GM21381 (cell line): ENCODE measurements at regions not wholly inside any gene's neighbourhood (a gene's known extent, or its start where the extent isn't known, plus 50 kb on each side); places are given as distances from the start of the nearest gene placed in this dataset.
A peak's percentile ranks its signal among the peaks of the same experiment; 100 is the strongest.
"Not testable (repeated sequence)": the region's sequence is repeated elsewhere in the genome, so short reads cannot be mapped to it uniquely, and the experiment has no call there.

ENCODE experiments used
- ATAC-seq: cut with Tn5 transposase; IDR thresholded peaks from one replicate; pipeline ENCODE4 v1.9.1; 2021; ENCODE audit warnings: mild to moderate bottlenecking, moderate library complexity; ENCODE audit not compliant: unreplicated experiment

GRCh38 chr1:146381196-146381595 is 152.4 kb upstream of the NOTCH2NLA start:
- not testable (repeated sequence) for ATAC-seq

- ATAC-seq, result peak; percentile 93
Measured at GRCh38 chr1:146376708-146377496, 148.1 kb upstream of the NOTCH2NLA start.

GRCh38 chr1:146376309-146376707 is 147.5 kb upstream of the NOTCH2NLA start:
- ATAC-seq, result peak; percentile 55

- ATAC-seq, result not testable (repeated sequence)
Measured at GRCh38 chr1:146375108-146375507, 146.3 kb upstream of the NOTCH2NLA start.

- ATAC-seq, result not testable (repeated sequence)
Measured at GRCh38 chr1:146369940-146370339, 141.1 kb upstream of the NOTCH2NLA start.

- not testable (repeated sequence) for ATAC-seq
Measured at GRCh38 chr1:146355373-146355772, 126.6 kb upstream of the NOTCH2NLA start.

- not testable (repeated sequence) for ATAC-seq
Measured at GRCh38 chr1:146326863-146327262, 98.0 kb upstream of the NOTCH2NLA start.

- not testable (repeated sequence) for ATAC-seq
Measured at GRCh38 chr1:146324463-146324862, 95.6 kb upstream of the NOTCH2NLA start.

GRCh38 chr1:146323302-146323701 is 94.5 kb upstream of the NOTCH2NLA start:
- not testable (repeated sequence) for ATAC-seq

- ATAC-seq, result not testable (repeated sequence)
Measured at GRCh38 chr1:146322893-146323292, 94.1 kb upstream of the NOTCH2NLA start.

GRCh38 chr1:146318715-146319114 is 89.9 kb upstream of the NOTCH2NLA start:
- not testable (repeated sequence) for ATAC-seq

GRCh38 chr1:146317785-146318184 is 89.0 kb upstream of the NOTCH2NLA start:
- not testable (repeated sequence) for ATAC-seq

GRCh38 chr1:146314449-146315246 is 85.8 kb upstream of the NOTCH2NLA start:
- ATAC-seq, result not testable (repeated sequence)

GRCh38 chr1:146310579-146310978 is 81.8 kb upstream of the NOTCH2NLA start:
- ATAC-seq, result not testable (repeated sequence)

GRCh38 chr1:146309427-146309826 is 80.6 kb upstream of the NOTCH2NLA start:
- not testable (repeated sequence) for ATAC-seq

- ATAC-seq, result not testable (repeated sequence)
Measured at GRCh38 chr1:146308892-146309291, 80.1 kb upstream of the NOTCH2NLA start.

- not testable (repeated sequence) for ATAC-seq
Measured at GRCh38 chr1:146308152-146308551, 79.3 kb upstream of the NOTCH2NLA start.

GRCh38 chr1:146307632-146308031 is 78.8 kb upstream of the NOTCH2NLA start:
- peak; percentile 99 for ATAC-seq

GRCh38 chr1:146306651-146307050 is 77.8 kb upstream of the NOTCH2NLA start:
- ATAC-seq, result not testable (repeated sequence)

GRCh38 chr1:146305442-146305841 is 76.6 kb upstream of the NOTCH2NLA start:
- not testable (repeated sequence) for ATAC-seq

GRCh38 chr1:146298575-146298897 is 69.7 kb upstream of the NOTCH2NLA start:
- peak; percentile 75 for ATAC-seq
